CD4-positive, alpha-beta T cell (primary cell): ENCODE measurements at regions not wholly inside any gene's neighbourhood (a gene's known extent, or its start where the extent isn't known, plus 50 kb on each side); places are given as distances from the start of the nearest gene placed in this dataset.

Experiments
- ATAC-seq: fragments of 200-7000 bp; cut with Tn5 transposase; one replicate; pipeline ENCODE4 v1.10.0; 2022; ENCODE audit warnings: mild to moderate bottlenecking; ENCODE audit not compliant: poor library complexity
- CTCF ChIA-PET: fragments of 350-600 bp; sonication (Branson Sonifier 250); formaldehyde crosslinking; loops from one replicate; lab custom pipeline; 2021; ENCODE audit warnings: antibody characterized with exemption, inconsistent platforms; lab: Charles Lee
- POLR2A ChIA-PET: fragments of 350-600 bp; sonication (Branson Sonifier 250); formaldehyde crosslinking; loops from one replicate; lab custom pipeline; 2021; ENCODE audit warnings: antibody characterized with exemption, inconsistent platforms; lab: Charles Lee
- DNase-seq, 14 experiments: peaks; one replicate each; pipeline ENCODE4 v3.0.0-alpha.2; 2013 to 2020; ENCODE audit warnings: mixed read lengths in 2 of 14
- H3K27ac ChIP-seq, 2 donors: one replicate each; pipeline versions ENCODE4 v1.5.1 to v1.7.0; 2013; ENCODE audit warnings: low read length in 2 of 2, low read depth in 1 of 2, mild to moderate bottlenecking in 1 of 2
- H3K27me3 ChIP-seq, 2 experiments: 1 replicate in 1 of 2; 2 replicates in 1 of 2; pipeline versions ENCODE4 v1.6.1 to v1.7.0; 2013; ENCODE audit warnings: low read length in 2 of 2, control low read depth in 1 of 2, mild to moderate bottlenecking in 1 of 2, moderate library complexity in 1 of 2; ENCODE audit not compliant: insufficient read depth in 2 of 2, control insufficient read depth in 1 of 2
- H3K36me3 ChIP-seq: one replicate; pipeline ENCODE4 v1.6.1; 2013; ENCODE audit warnings: low read length, control low read depth; ENCODE audit not compliant: insufficient read depth
- H3K4me1 ChIP-seq: one replicate; pipeline ENCODE4 v1.6.1; 2013; ENCODE audit warnings: low read length, control low read depth; ENCODE audit not compliant: insufficient read depth
- H3K4me3 ChIP-seq: one replicate; pipeline ENCODE4 v1.5.1; 2013; ENCODE audit warnings: mild to moderate bottlenecking, low read length, moderate library complexity
- H3K9me3 ChIP-seq, 2 experiments: 1 replicate in 1 of 2; 2 replicates in 1 of 2; pipeline versions ENCODE4 v1.6.1 to v1.7.0; 2013; ENCODE audit warnings: low read length in 2 of 2, mild to moderate bottlenecking in 2 of 2, control low read depth in 1 of 2, moderate library complexity in 1 of 2; ENCODE audit not compliant: control insufficient read depth in 1 of 2, insufficient read depth in 1 of 2
- H3K27ac Mint-ChIP-seq: one replicate; pipeline ENCODE4 v1.8.0; 2020; ENCODE audit warnings: mixed read lengths
- H3K27me3 Mint-ChIP-seq: one replicate; pipeline ENCODE4 v1.8.0; 2021; ENCODE audit warnings: mixed read lengths
- H3K36me3 Mint-ChIP-seq: one replicate; pipeline ENCODE4 v1.8.0; 2021; ENCODE audit warnings: low read depth, mixed read lengths
- H3K4me1 Mint-ChIP-seq: one replicate; pipeline ENCODE4 v1.8.0; 2021; ENCODE audit warnings: low read depth, mixed read lengths
- H3K4me3 Mint-ChIP-seq: one replicate; pipeline ENCODE4 v1.8.0; 2020; ENCODE audit warnings: mild to moderate bottlenecking, mixed read lengths
- H3K9me3 Mint-ChIP-seq: one replicate; pipeline ENCODE4 v1.8.0; 2020; ENCODE audit warnings: mixed read lengths
- intact Hi-C, 2 experiments: fragments of 100-400 bp; cut with DNase I in 1 of 2; cut with micrococcal nuclease in 1 of 2; formaldehyde crosslinking; loops; one replicate each; pipeline versions ENCODE4 v1.15.1 to v1.9.0; 2023 to 2025; cut with DNase I, micrococcal nuclease
- TF ChIP-seq, protein P1 (sequence below): fragments of 200-600 bp; IDR thresholded peaks from one replicate; pipeline ENCODE4 v1.8.0; 2022; ENCODE audit warnings: antibody characterized with exemption, mild to moderate bottlenecking

DNA sequence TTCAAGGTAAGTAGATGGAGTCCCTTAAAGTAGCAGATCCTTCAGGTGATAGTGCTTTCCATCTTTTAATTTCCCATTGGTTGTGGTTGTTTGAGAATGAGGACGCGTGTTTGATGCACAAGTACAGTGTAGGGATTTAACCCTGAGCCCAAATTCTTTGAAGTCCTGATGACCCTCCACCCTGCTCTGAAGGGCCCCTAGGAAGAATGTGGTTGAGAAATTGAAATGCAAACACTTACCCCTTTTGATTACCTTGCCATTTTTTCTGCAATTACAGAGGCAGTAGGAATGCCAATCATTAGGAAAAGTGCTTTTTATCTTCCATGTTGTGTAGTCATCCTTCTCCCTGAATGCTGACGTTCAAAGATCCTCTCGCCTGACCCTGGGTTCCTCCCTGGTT is 112.4 kb downstream of the ZNF518B start:
- H3K4me3 ChIP-seq = no peak overlapping the region
- ChIA-PET POLR2A (no interaction called here), CTCF (no interaction called here)
- H3K9me3 ChIP-seq = no peaks in the 10 kb centered on the region
- no peaks in the 10 kb centered on the region for H3K36me3 ChIP-seq
- H3K27me3 ChIP-seq = no peaks in the 10 kb centered on the region
- DNase-seq (no peak), ATAC-seq (no peak)
- H3K4me1 ChIP-seq = no peaks in the 10 kb centered on the region
- H3K36me3 Mint-ChIP-seq = no peaks in the 10 kb centered on the region
- TF ChIP-seq, protein P1, sequence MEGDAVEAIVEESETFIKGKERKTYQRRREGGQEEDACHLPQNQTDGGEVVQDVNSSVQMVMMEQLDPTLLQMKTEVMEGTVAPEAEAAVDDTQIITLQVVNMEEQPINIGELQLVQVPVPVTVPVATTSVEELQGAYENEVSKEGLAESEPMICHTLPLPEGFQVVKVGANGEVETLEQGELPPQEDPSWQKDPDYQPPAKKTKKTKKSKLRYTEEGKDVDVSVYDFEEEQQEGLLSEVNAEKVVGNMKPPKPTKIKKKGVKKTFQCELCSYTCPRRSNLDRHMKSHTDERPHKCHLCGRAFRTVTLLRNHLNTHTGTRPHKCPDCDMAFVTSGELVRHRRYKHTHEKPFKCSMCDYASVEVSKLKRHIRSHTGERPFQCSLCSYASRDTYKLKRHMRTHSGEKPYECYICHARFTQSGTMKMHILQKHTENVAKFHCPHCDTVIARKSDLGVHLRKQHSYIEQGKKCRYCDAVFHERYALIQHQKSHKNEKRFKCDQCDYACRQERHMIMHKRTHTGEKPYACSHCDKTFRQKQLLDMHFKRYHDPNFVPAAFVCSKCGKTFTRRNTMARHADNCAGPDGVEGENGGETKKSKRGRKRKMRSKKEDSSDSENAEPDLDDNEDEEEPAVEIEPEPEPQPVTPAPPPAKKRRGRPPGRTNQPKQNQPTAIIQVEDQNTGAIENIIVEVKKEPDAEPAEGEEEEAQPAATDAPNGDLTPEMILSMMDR = no peak
- no peak overlapping the region for H3K27ac Mint-ChIP-seq
- H3K4me1 Mint-ChIP-seq = no peaks in the 10 kb centered on the region
- H3K4me3 Mint-ChIP-seq = no peak overlapping the region
- H3K27me3 Mint-ChIP-seq = peaks cover 10% of the 10 kb centered on the region
- no peak overlapping the region for H3K27ac ChIP-seq
- intact Hi-C loops = no loop called here
- no peaks in the 10 kb centered on the region for H3K9me3 Mint-ChIP-seq

- Mint-ChIP-seq H3K36me3 (no peaks in the 10 kb centered on the region), H3K4me1 (no peaks in the 10 kb centered on the region)
- CTCF ChIA-PET = no interaction called here
Observed at GRCh38 chr4:10343656-10344055, 113.6 kb downstream of the ZNF518B start.

GRCh38 chr4:10342866-10343265 is 114.4 kb downstream of the ZNF518B start:
- intact Hi-C loops = no loop called here
- TF ChIP-seq, protein P1 = no peak
- DNase-seq = no peak
- H3K27me3 ChIP-seq = peaks cover 0 to under 1% of the 10 kb centered on the region in 2 experiments
- H3K36me3 ChIP-seq = no peaks in the 10 kb centered on the region
- Mint-ChIP-seq H3K27ac (no peak overlapping the region), H3K27me3 (peaks cover 16% of the 10 kb centered on the region), H3K4me3 (no peak overlapping the region), H3K4me1 (no peaks in the 10 kb centered on the region), H3K36me3 (no peaks in the 10 kb centered on the region), H3K9me3 (no peaks in the 10 kb centered on the region)
- H3K9me3 ChIP-seq = no peaks in the 10 kb centered on the region
- no peaks in the 10 kb centered on the region for H3K4me1 ChIP-seq
- no peak overlapping the region for H3K4me3 ChIP-seq
- ATAC-seq = no peak
- POLR2A ChIA-PET = no interaction called here
- CTCF ChIA-PET = interaction anchor here (0.6 kb wide), 1 partner anchor 166 kb away, joined by 3 read pairs; no protein-coding TSS in a partner anchor
- no peak overlapping the region for H3K27ac ChIP-seq

More at GRCh38 chr4:10343656-10344055, 113.6 kb downstream of the ZNF518B start:
- Mint-ChIP-seq H3K4me3 (no peak overlapping the region), H3K27me3 (peaks cover 8% of the 10 kb centered on the region), H3K27ac (no peak overlapping the region), H3K9me3 (no peaks in the 10 kb centered on the region)
- intact Hi-C loops = no loop called here
- Histone ChIP-seq H3K27ac (no peak overlapping the region), H3K27me3 (no peaks in the 10 kb centered on the region), H3K9me3 (no peaks in the 10 kb centered on the region), H3K4me3 (no peak overlapping the region), H3K36me3 (no peaks in the 10 kb centered on the region), H3K4me1 (no peaks in the 10 kb centered on the region)
- POLR2A ChIA-PET = no interaction called here
- TF ChIP-seq, protein P1 = no peak
- DNase-seq (no peak), ATAC-seq (no peak)
